ENCODE measurements at regions not wholly inside any gene's neighbourhood (a gene's known extent, or its start where the extent isn't known, plus 50 kb on each side); places are given as distances from the start of the nearest gene placed in this dataset.

DNA sequence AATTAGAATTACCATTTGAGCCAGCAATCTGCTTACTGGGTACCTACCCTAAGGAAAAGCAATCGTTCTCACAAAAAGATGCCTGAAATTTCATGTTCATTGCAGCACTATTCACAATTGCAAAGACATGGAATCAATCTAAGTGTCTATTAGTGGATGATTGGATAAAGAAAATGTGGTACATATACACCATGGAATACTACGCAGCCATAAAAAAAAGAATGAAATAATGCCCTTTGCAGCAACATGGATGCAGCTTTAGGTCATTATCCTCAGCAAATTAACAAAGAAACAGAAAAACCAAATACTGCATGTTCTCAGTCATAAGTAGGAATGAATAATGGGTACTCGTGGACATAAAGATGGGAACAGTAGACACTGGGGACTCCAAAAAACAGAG is 89.8 kb upstream of the MAP1LC3B2 start:
- Histone ChIP-seq H4K5ac (ENCODE audit: low read depth, low read length) (no peak overlapping the region), H2AFZ (replicated peaks; ENCODE audit: low read length, poor library complexity) (no peak overlapping the region), H4K20me1 (ENCODE audit: insufficient read depth, low read length) (no peaks in the 10 kb centered on the region), H2BK20ac (ENCODE audit: low read depth, low read length) (no peak overlapping the region), H3K56ac (ENCODE audit: extremely low read depth, insufficient read depth, low read length) (no peak overlapping the region), H2BK15ac (ENCODE audit: low read depth, low read length) (no peak overlapping the region), H3K9me3 (ENCODE audit: control insufficient read depth, insufficient read depth, low read length) (peaks cover 3% of the 10 kb centered on the region), H3K27me3 (ENCODE audit: control insufficient read depth, insufficient read depth, low read length) (no peaks in the 10 kb centered on the region), H3K18ac (ENCODE audit: low read depth, low read length) (no peak overlapping the region), H3K4me2 (ENCODE audit: low read depth, low read length) (no peak overlapping the region), H3K9me1 (ENCODE audit: insufficient read depth, low read length) (no peaks in the 10 kb centered on the region; the same call in 1 of the 2 replicates), H2AK9ac (replicated peaks; ENCODE audit: low read depth, low read length, poor library complexity) (no peak overlapping the region), H3K23ac (ENCODE audit: low read depth, low read length) (no peak overlapping the region), H3K9ac (ENCODE audit: low read depth, low read length) (no peak overlapping the region), H2AK5ac (ENCODE audit: low read depth, low read length) (no peak overlapping the region), H2BK5ac (ENCODE audit: low read depth, low read length, poor library complexity, severe bottlenecking) (no peak overlapping the region), H3K4ac (ENCODE audit: low read depth, low read length) (no peak overlapping the region), H4K8ac (ENCODE audit: low read depth in 2 of 2, low read length in 2 of 2) (no peak overlapping the region), H2BK120ac (ENCODE audit: low read depth, low read length) (no peak overlapping the region), H3K27ac (ENCODE audit: insufficient read depth, low read length) (no peak overlapping the region), H3K4me1 (ENCODE audit: control insufficient read depth, insufficient read depth, low read length) (peaks cover 4% of the 10 kb centered on the region; the same call in 1 of the 2 replicates), H3K79me1 (ENCODE audit: low read depth in 1 of 2, low read length in 2 of 2) (no peaks in the 10 kb centered on the region), H3K36me3 (ENCODE audit: control insufficient read depth, insufficient read depth, low read length) (no peaks in the 10 kb centered on the region), H3K14ac (replicated peaks; ENCODE audit: low read depth, low read length) (no peak overlapping the region), H3K4me3 (ENCODE audit: insufficient read depth, low read depth, low read length) (no peak overlapping the region), H4K91ac (ENCODE audit: insufficient read depth, low read depth, low read length) (no peak overlapping the region)
- ATAC-seq (ENCODE audit: low read depth): no peak
- ChIA-PET CTCF (no interaction called here), POLR2A (ENCODE audit: unreplicated experiment) (no interaction called here)
- dilution Hi-C loops (cut with HindIII; ENCODE audit: low sequenced_read_pairs, unreplicated experiment): no loop called here
- no peak for TF ChIP-seq RFX5 (IDR thresholded peaks at IDR 0.05; ENCODE audit: low read depth, low read length)
- TF ChIP-seq, protein P1, sequence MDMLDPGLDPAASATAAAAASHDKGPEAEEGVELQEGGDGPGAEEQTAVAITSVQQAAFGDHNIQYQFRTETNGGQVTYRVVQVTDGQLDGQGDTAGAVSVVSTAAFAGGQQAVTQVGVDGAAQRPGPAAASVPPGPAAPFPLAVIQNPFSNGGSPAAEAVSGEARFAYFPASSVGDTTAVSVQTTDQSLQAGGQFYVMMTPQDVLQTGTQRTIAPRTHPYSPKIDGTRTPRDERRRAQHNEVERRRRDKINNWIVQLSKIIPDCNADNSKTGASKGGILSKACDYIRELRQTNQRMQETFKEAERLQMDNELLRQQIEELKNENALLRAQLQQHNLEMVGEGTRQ (IDR thresholded peaks at IDR 0.05; ENCODE audit: low read depth, low read length): no peak
- no peak for TF ChIP-seq NFE2L2 (IDR thresholded peaks at IDR 0.05; ENCODE audit: low read depth, low read length)
- no peak for TF ChIP-seq RAD21 (IDR thresholded peaks at IDR 0.05; ENCODE audit: low read length)
- no peak for TF ChIP-seq FOS (IDR thresholded peaks at IDR 0.05; ENCODE audit: low read depth, low read length)
- TF ChIP-seq ELK1 (IDR thresholded peaks at IDR 0.05; ENCODE audit: borderline replicate concordance, low read depth, low read length): no peak
- TF ChIP-seq BHLHE40 (IDR thresholded peaks at IDR 0.05; ENCODE audit: low read depth, low read length): no peak
- no peak for TF ChIP-seq MAZ (IDR thresholded peaks at IDR 0.05; ENCODE audit: borderline replicate concordance, low read depth, low read length)
- no peak for TF ChIP-seq MXI1 (IDR thresholded peaks at IDR 0.05; ENCODE audit: borderline replicate concordance, low read depth, low read length)
- no peak for TF ChIP-seq POLR2A (IDR thresholded peaks at IDR 0.05; ENCODE audit: low read depth, low read length)
- TF ChIP-seq SMC3 (IDR thresholded peaks at IDR 0.05; ENCODE audit: low read depth, low read length): no peak
- TF ChIP-seq, protein P2, sequence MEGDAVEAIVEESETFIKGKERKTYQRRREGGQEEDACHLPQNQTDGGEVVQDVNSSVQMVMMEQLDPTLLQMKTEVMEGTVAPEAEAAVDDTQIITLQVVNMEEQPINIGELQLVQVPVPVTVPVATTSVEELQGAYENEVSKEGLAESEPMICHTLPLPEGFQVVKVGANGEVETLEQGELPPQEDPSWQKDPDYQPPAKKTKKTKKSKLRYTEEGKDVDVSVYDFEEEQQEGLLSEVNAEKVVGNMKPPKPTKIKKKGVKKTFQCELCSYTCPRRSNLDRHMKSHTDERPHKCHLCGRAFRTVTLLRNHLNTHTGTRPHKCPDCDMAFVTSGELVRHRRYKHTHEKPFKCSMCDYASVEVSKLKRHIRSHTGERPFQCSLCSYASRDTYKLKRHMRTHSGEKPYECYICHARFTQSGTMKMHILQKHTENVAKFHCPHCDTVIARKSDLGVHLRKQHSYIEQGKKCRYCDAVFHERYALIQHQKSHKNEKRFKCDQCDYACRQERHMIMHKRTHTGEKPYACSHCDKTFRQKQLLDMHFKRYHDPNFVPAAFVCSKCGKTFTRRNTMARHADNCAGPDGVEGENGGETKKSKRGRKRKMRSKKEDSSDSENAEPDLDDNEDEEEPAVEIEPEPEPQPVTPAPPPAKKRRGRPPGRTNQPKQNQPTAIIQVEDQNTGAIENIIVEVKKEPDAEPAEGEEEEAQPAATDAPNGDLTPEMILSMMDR (conservative IDR thresholded peaks at IDR 0.05; ENCODE audit: low read depth, low read length): no peak
- no peak for TF ChIP-seq CEBPB (IDR thresholded peaks at IDR 0.05; ENCODE audit: low read depth, low read length)
- no peak for TF ChIP-seq CHD1 (IDR thresholded peaks at IDR 0.05; ENCODE audit: low read depth, low read length)
- TF ChIP-seq MAFK (IDR thresholded peaks at IDR 0.05; ENCODE audit: low read depth, low read length): no peak
- no peak for TF ChIP-seq RCOR1 (IDR thresholded peaks at IDR 0.05; ENCODE audit: insufficient replicate concordance, low read length)
- in situ Hi-C loops (cut with MboI; ENCODE audit: low sequenced_read_pairs): no loop called here
- no peak for DNase-seq
- BruUV-seq (replicated peaks): no TSS peak
- WGBS, 2 experiments (ENCODE audit: extremely low coverage in 2 of 2, insufficient read length in 1 of 2): no CpG with 5 or more reads among the region's 3 CpGs
- intact Hi-C loops (cut with micrococcal nuclease): no loop called here

Data from IMR-90 (cell line).